Epidermal melanocyte (primary cell): ENCODE measurements at regions not wholly inside any gene's neighbourhood (a gene's known extent, or its start where the extent isn't known, plus 50 kb on each side); places are given as distances from the start of the nearest gene placed in this dataset.

Experiments
- DNase-seq: peaks from one replicate; pipeline ENCODE4 v3.0.0; 2011; ENCODE audit warnings: low spot score; ENCODE audit not compliant: insufficient read length

GRCh38 chr4:163582703-163583102, 88.2 kb downstream of the TMA16 start:
- DNase-seq, result no peak

- no peak for DNase-seq
Measured at GRCh38 chr4:163587867-163588266, 93.4 kb downstream of the TMA16 start.

- DNase-seq, result no peak
Measured at GRCh38 chr4:163588532-163588931, 94.0 kb downstream of the TMA16 start.

GRCh38 chr4:163590103-163590502, 95.6 kb downstream of the TMA16 start:
- DNase-seq, result no peak

- DNase-seq, result no peak
Measured at GRCh38 chr4:163590619-163591264, 96.3 kb downstream of the TMA16 start.

- DNase-seq, result no peak
Measured at GRCh38 chr4:163591614-163592020, 97.1 kb downstream of the TMA16 start.

GRCh38 chr4:163592212-163592611, 97.7 kb downstream of the TMA16 start:
- no peak for DNase-seq

- no peak for DNase-seq
Measured at GRCh38 chr4:163595580-163595979, 101.1 kb downstream of the TMA16 start.

- DNase-seq, result no peak
Measured at GRCh38 chr4:163598028-163598427, 103.5 kb downstream of the TMA16 start.

GRCh38 chr4:163598489-163598888, 104.0 kb downstream of the TMA16 start:
- DNase-seq, result no peak

GRCh38 chr4:163600727-163601126, 106.2 kb downstream of the TMA16 start:
- no peak for DNase-seq

- no peak for DNase-seq
Measured at GRCh38 chr4:163603257-163603656, 108.8 kb downstream of the TMA16 start.

- DNase-seq, result no peak
Measured at GRCh38 chr4:163606896-163607691, 112.6 kb downstream of the TMA16 start.

GRCh38 chr4:163609019-163609418, 114.5 kb downstream of the TMA16 start:
- DNase-seq, result no peak

- no peak for DNase-seq
Measured at GRCh38 chr4:163610648-163611047, 116.2 kb downstream of the TMA16 start.

- DNase-seq, result no peak
Measured at GRCh38 chr4:163611182-163611581, 116.7 kb downstream of the TMA16 start.

GRCh38 chr4:163611784-163612445, 117.4 kb downstream of the TMA16 start:
- no peak for DNase-seq

- DNase-seq, result no peak
Measured at GRCh38 chr4:163612762-163613161, 118.3 kb downstream of the TMA16 start.

- DNase-seq, result no peak
Measured at GRCh38 chr4:163613383-163613782, 118.9 kb downstream of the TMA16 start.

GRCh38 chr4:163614866-163615265, 120.4 kb downstream of the TMA16 start:
- DNase-seq, result no peak

- DNase-seq, result no peak
Measured at GRCh38 chr4:163618845-163619244, 124.4 kb downstream of the TMA16 start.

- no peak for DNase-seq
Measured at GRCh38 chr4:163620738-163621137, 126.2 kb downstream of the TMA16 start.
